Upper lobe of left lung (tissue), 6 donors: ENCODE measurements at regions not wholly inside any gene's neighbourhood (a gene's known extent, or its start where the extent isn't known, plus 50 kb on each side); places are given as distances from the start of the nearest gene placed in this dataset.

Experiments
- ATAC-seq, 2 donors: fragments of 200-7000 bp; cut with Tn5 transposase; one replicate each; pipeline ENCODE4 v1.9.1; 2022; ENCODE audit warnings: mild to moderate bottlenecking in 2 of 2, moderate library complexity in 2 of 2; ENCODE audit not compliant: low FRiP score in 2 of 2
- DNase-seq, 2 donors: peaks; one replicate each; pipeline ENCODE4 v3.0.0-alpha.2; 2019 to 2020
- H3K27ac ChIP-seq, 4 donors: fragments of 200-600 bp; sonication (generic); one replicate each; pipeline ENCODE4 v1.5.1; 2016 to 2019
- H3K27me3 ChIP-seq, 4 donors: fragments of 200-600 bp; sonication (generic); one replicate each; pipeline ENCODE4 v1.5.1; 2017 to 2019
- H3K36me3 ChIP-seq, 4 donors: fragments of 200-600 bp; sonication (generic); one replicate each; pipeline ENCODE4 v1.5.1; 2016 to 2019
- H3K4me1 ChIP-seq, 4 donors: fragments of 200-600 bp; sonication (generic); one replicate each; pipeline ENCODE4 v1.5.1; 2018 to 2019
- H3K4me3 ChIP-seq, 4 donors: fragments of 200-600 bp; sonication (generic); one replicate each; pipeline ENCODE4 v1.5.1; 2017 to 2019; ENCODE audit warnings: mild to moderate bottlenecking in 2 of 4, moderate library complexity in 1 of 4
- H3K9me3 ChIP-seq, 4 donors: fragments of 200-600 bp; sonication (generic); one replicate each; pipeline ENCODE4 v1.5.1; 2018 to 2019
- EP300 ChIP-seq, 4 donors: sonication (generic); formaldehyde crosslinking; IDR thresholded peaks; one replicate each; pipeline ENCODE4 v1.5.1; 2017; ENCODE audit warnings: antibody characterized with exemption in 4 of 4, control low read depth in 2 of 4
- POLR2A ChIP-seq, 4 donors: fragments of 450-650 bp; IDR thresholded peaks; one replicate each; pipeline ENCODE4 v1.5.1; 2016 to 2017; ENCODE audit warnings: antibody characterized with exemption in 4 of 4, mild to moderate bottlenecking in 2 of 4
- POLR2AphosphoS5 ChIP-seq, 2 donors: sonication (generic); formaldehyde crosslinking; IDR thresholded peaks; one replicate each; pipeline ENCODE4 v1.5.1; 2017; ENCODE audit warnings: antibody characterized with exemption in 2 of 2
- WGBS, 2 donors: methylation state at CpG; one replicate each; pipeline ENCODE4 v1.1.5; 2017 to 2018; 5-methylcytosine and 5-hydroxymethylcytosine counted together
- TF ChIP-seq, protein P1 (sequence below), 6 experiments: fragments of 450-650 bp in 4 of 6; fragments of 200-600 bp in 2 of 6; sonication (generic) in 2 of 6; IDR thresholded peaks; one replicate each; pipeline ENCODE4 v1.5.1; 2016 to 2019; ENCODE audit warnings: antibody characterized with exemption in 6 of 6
- donor health status: DM: no; HTN: no; CAD: no; lungs with moderate emphysema.
- donor health status: DM: no; HTN: yes; CAD: no; lungs with severe emphysema.

DNA sequence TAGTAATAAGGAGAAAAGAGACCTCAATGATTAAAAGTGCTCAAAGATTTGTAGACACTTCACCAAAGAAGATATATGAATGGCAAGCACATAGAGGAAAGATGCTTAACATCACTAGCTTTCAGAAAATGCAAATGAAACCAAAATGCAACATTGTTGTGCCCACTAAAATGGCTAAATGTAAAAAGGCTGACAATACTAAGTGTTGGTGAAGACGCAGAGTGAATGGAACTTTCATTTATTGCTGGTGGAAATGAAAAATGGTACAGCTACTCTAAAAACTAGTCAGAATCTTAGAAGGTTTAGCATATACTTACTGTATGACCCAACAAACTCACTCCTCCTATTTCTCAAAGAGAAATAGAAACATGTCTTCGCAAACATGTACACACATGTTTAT, 212.9 kb upstream of the PITRM1 start:
- Histone ChIP-seq H3K9me3 (peaks cover 0 to 14% (median 3%) of the 10 kb centered on the region in 4 donors), H3K4me1 (no peaks in the 10 kb centered on the region), H3K27ac (no peak overlapping the region), H3K4me3 (no peak overlapping the region), H3K36me3 (no peaks in the 10 kb centered on the region), H3K27me3 (no peaks in the 10 kb centered on the region)
- TF ChIP-seq, protein P1, sequence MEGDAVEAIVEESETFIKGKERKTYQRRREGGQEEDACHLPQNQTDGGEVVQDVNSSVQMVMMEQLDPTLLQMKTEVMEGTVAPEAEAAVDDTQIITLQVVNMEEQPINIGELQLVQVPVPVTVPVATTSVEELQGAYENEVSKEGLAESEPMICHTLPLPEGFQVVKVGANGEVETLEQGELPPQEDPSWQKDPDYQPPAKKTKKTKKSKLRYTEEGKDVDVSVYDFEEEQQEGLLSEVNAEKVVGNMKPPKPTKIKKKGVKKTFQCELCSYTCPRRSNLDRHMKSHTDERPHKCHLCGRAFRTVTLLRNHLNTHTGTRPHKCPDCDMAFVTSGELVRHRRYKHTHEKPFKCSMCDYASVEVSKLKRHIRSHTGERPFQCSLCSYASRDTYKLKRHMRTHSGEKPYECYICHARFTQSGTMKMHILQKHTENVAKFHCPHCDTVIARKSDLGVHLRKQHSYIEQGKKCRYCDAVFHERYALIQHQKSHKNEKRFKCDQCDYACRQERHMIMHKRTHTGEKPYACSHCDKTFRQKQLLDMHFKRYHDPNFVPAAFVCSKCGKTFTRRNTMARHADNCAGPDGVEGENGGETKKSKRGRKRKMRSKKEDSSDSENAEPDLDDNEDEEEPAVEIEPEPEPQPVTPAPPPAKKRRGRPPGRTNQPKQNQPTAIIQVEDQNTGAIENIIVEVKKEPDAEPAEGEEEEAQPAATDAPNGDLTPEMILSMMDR (IDR thresholded peaks at IDR 0.05), result no peak
- TF ChIP-seq EP300 (IDR thresholded peaks at IDR 0.05) (no peak), POLR2A (IDR thresholded peaks at IDR 0.05) (no peak), POLR2AphosphoS5 (IDR thresholded peaks at IDR 0.05) (no peak)
- 88 to 100% methylated on average over 2 of the region's 2 CpGs for WGBS, 2 donors
- ATAC-seq (no peak), DNase-seq (no peak)

DNA sequence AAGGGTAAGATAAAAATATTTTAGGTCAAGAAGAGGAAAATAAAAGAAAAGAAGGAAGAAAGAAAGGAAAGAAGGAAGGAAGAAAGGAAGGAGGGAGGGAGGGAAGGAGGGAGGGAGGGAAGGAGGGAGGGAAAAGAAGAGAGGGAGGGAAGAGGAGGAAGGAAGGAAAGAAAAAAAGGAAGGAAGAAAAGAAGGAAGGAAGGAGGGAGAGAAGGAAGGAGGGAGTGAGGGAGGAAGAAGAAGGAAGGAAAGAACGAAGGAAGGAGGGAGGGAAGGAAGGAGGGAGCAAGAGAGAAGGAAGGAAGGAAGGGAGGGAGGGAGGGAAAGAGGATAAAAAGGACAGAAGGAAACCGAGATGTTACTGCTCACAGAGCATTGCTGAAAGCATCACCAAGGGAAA, 209.5 kb upstream of the PITRM1 start:
- H3K36me3 ChIP-seq, result no peaks in the 10 kb centered on the region
- TF ChIP-seq POLR2AphosphoS5 (IDR thresholded peaks at IDR 0.05), result no peak
- TF ChIP-seq, protein P1 (IDR thresholded peaks at IDR 0.05), result no peak
- no peak for TF ChIP-seq POLR2A (IDR thresholded peaks at IDR 0.05)
- no peak for TF ChIP-seq EP300 (IDR thresholded peaks at IDR 0.05)
- H3K27ac ChIP-seq, result no peak overlapping the region
- 76% methylated on average over 2 of the region's 2 CpGs for WGBS, 2 donors
- H3K27me3 ChIP-seq, result no peaks in the 10 kb centered on the region
- no peak for DNase-seq
- ATAC-seq, result no peak
- peaks cover 0 to 14% (median 3%) of the 10 kb centered on the region in 4 donors for H3K9me3 ChIP-seq
- H3K4me1 ChIP-seq, result no peaks in the 10 kb centered on the region
- no peak overlapping the region for H3K4me3 ChIP-seq

DNA sequence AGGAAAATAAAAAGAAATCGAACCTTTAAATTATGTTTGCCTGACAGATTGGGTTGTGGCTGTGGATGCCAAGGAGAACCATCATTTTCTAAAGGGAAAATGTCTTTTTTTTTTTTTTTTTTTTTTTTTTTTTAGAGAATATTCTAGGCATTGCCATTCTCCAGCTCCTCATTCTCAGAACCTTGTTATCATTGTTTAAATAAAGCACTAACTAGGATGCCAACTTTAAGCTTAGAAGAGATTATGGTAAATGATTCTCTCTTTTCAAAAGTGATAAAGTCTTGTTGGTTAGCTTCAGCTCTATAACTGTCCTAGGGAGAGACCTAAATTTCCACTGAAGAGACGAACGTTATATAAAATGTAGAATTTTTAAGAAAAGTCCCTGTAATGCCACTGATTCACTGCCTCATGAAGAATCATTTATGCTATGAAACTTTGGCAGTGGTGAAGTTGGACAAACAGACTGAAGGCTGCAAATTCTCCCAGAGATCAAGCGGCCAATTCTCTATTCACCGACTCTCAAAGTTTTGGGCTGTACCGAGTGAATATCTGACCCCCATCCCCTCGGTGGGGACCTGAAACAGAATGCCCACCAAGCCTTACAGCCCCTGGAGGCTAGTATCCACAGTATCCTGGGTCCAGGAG, 207.9 kb upstream of the PITRM1 start:
- Histone ChIP-seq H3K4me3 (no peak overlapping the region), H3K4me1 (no peaks in the 10 kb centered on the region), H3K36me3 (no peaks in the 10 kb centered on the region), H3K9me3 (peaks cover 0 to 9% (median 3%) of the 10 kb centered on the region in 4 donors), H3K27ac (no peak overlapping the region), H3K27me3 (no peaks in the 10 kb centered on the region)
- 87 to 89% methylated on average over 7 of the region's 7 CpGs for WGBS, 2 donors
- TF ChIP-seq POLR2A (IDR thresholded peaks at IDR 0.05) (no peak), EP300 (IDR thresholded peaks at IDR 0.05) (no peak), POLR2AphosphoS5 (IDR thresholded peaks at IDR 0.05) (no peak)
- TF ChIP-seq, protein P1 (IDR thresholded peaks at IDR 0.05), result no peak
- no peak for DNase-seq
- ATAC-seq, result no peak

DNA sequence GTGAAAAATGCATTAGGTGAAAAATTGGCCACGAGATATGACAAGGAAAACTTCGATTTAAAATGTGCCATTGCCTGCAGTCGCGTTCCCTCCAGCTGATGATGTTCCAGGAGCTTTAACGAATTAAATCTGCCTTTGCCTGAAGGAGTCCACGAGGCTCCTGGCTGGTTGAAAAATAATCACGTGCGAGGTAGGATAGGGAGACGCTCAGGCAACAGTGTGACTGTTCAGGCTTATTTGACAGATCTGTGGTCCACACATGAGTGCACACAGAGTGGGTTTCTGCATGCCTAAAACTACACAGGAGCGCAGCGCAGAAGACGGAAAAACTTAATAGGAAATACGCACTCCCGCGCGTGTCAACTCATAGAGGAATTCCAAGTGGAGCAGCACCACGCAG, 204.0 kb upstream of the PITRM1 start:
- ATAC-seq (no peak), DNase-seq (no peak)
- no peak for TF ChIP-seq POLR2A (IDR thresholded peaks at IDR 0.05)
- TF ChIP-seq POLR2AphosphoS5 (IDR thresholded peaks at IDR 0.05), result no peak
- TF ChIP-seq, protein P1 (IDR thresholded peaks at IDR 0.05), result no peak
- Histone ChIP-seq H3K27ac (no peak overlapping the region), H3K9me3 (no peaks in the 10 kb centered on the region), H3K4me1 (no peaks in the 10 kb centered on the region), H3K27me3 (no peaks in the 10 kb centered on the region), H3K36me3 (no peaks in the 10 kb centered on the region), H3K4me3 (no peak overlapping the region)
- 94 to 95% methylated on average over 17 of the region's 17 CpGs for WGBS, 2 donors

DNA sequence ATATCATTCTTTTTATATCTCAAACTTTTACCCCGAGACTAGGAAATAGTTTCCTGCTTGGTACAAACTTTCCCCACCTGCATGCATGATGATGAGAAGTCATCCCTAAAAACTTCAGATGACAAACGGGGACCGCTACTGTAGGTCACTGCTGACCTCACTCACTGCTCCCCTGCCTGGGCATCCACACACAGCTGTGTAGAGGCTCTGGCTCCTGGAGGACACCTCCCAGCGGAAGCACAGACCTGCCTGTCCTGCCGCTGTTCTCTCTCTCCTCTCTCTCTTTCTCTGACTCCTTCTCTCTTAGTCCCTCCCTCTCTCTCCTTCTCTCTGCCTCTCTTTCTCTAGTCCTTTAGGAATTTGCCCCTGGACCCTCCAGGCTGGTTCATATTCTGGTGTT, 202.9 kb upstream of the PITRM1 start:
- H3K36me3 ChIP-seq, result no peaks in the 10 kb centered on the region
- no peaks in the 10 kb centered on the region for H3K4me1 ChIP-seq
- TF ChIP-seq EP300 (IDR thresholded peaks at IDR 0.05), result no peak
- TF ChIP-seq POLR2A (IDR thresholded peaks at IDR 0.05), result no peak
- TF ChIP-seq POLR2AphosphoS5 (IDR thresholded peaks at IDR 0.05), result no peak
- TF ChIP-seq, protein P1 (IDR thresholded peaks at IDR 0.05), result no peak
- ATAC-seq (peak in 1 of 2 donors; percentile 50), DNase-seq (no peak)
- no peak overlapping the region for H3K27ac ChIP-seq
- H3K9me3 ChIP-seq, result no peaks in the 10 kb centered on the region
- H3K27me3 ChIP-seq, result no peaks in the 10 kb centered on the region
- 91 to 94% methylated on average over 5 of the region's 5 CpGs for WGBS, 2 donors
- no peak overlapping the region for H3K4me3 ChIP-seq
